Suppressor macrophage treated with lipopolysaccharide for 4 hours (primary cell): ENCODE measurements at regions not wholly inside any gene's neighbourhood (a gene's known extent, or its start where the extent isn't known, plus 50 kb on each side); places are given as distances from the start of the nearest gene placed in this dataset.

Source experiments
- DNase-seq: peaks from one replicate; pipeline ENCODE4 v3.0.0-alpha.2; 2020

GRCh38 chr1:234725177-234726132 is 115.5 kb upstream of the IRF2BP2 start:
- DNase-seq = peak; percentile 55

- no peak for DNase-seq
Observed at GRCh38 chr1:234724516-234725176, 114.7 kb upstream of the IRF2BP2 start.

- peak; percentile 82 for DNase-seq
Observed at GRCh38 chr1:234722904-234723720, 113.1 kb upstream of the IRF2BP2 start.

- no peak for DNase-seq
Observed at GRCh38 chr1:234722270-234722704, 112.3 kb upstream of the IRF2BP2 start.

GRCh38 chr1:234721476-234722269 is 111.7 kb upstream of the IRF2BP2 start:
- DNase-seq = peak; percentile 28

GRCh38 chr1:234720709-234721441 is 110.9 kb upstream of the IRF2BP2 start:
- no peak for DNase-seq

- no peak for DNase-seq
Observed at GRCh38 chr1:234719454-234720251, 109.7 kb upstream of the IRF2BP2 start.

- no peak for DNase-seq
Observed at GRCh38 chr1:234718496-234719453, 108.8 kb upstream of the IRF2BP2 start.

GRCh38 chr1:234716908-234717375 is 107.0 kb upstream of the IRF2BP2 start:
- DNase-seq = no peak

- DNase-seq = no peak
Observed at GRCh38 chr1:234715252-234716014, 105.5 kb upstream of the IRF2BP2 start.

- no peak for DNase-seq
Observed at GRCh38 chr1:234713859-234714258, 103.9 kb upstream of the IRF2BP2 start.

- DNase-seq = no peak
Observed at GRCh38 chr1:234713440-234713839, 103.5 kb upstream of the IRF2BP2 start.

GRCh38 chr1:234712891-234713305 is 102.9 kb upstream of the IRF2BP2 start:
- DNase-seq = no peak

- DNase-seq = no peak
Observed at GRCh38 chr1:234710936-234711724, 101.2 kb upstream of the IRF2BP2 start.

- no peak for DNase-seq
Observed at GRCh38 chr1:234710381-234710780, 100.4 kb upstream of the IRF2BP2 start.

GRCh38 chr1:234709473-234710228 is 99.7 kb upstream of the IRF2BP2 start:
- no peak for DNase-seq
